ENCODE measurements at regions not wholly inside any gene's neighbourhood (a gene's known extent, or its start where the extent isn't known, plus 50 kb on each side); places are given as distances from the start of the nearest gene placed in this dataset.

- no peaks in the 10 kb centered on the region for H3K4me1 ChIP-seq (ENCODE audit: insufficient read depth, low read length, poor library complexity, severe bottlenecking)
- no peaks in the 10 kb centered on the region for H3K36me3 ChIP-seq (ENCODE audit: insufficient read depth, low read length, poor library complexity, severe bottlenecking)
- H3K4me3 ChIP-seq (ENCODE audit: low read depth, low read length, poor library complexity, severe bottlenecking), result no peak overlapping the region
- ChIA-PET CTCF (no interaction called here), POLR2A (ENCODE audit: low non-redundant PET) (no interaction called here)
- DNase-seq (ENCODE audit: low spot score), result no peak
- intact Hi-C loops (cut with micrococcal nuclease; ENCODE audit: unreplicated experiment), result no loop called here
- BruUV-seq (replicated peaks), result no TSS peak
- TF ChIP-seq CTCF (conservative IDR thresholded peaks at IDR 0.05; ENCODE audit: low read depth, low read length) (no peak), EZH2 (IDR thresholded peaks at IDR 0.05; ENCODE audit: borderline replicate concordance, low read depth, low read length, poor library complexity, severe bottlenecking) (no peak)
- peaks cover 4% of the 10 kb centered on the region for H3K9me3 ChIP-seq (ENCODE audit: low read depth, low read length, poor library complexity, severe bottlenecking)
- H3K27me3 ChIP-seq (replicated peaks; ENCODE audit: insufficient read depth, low read depth, low read length, poor library complexity), result no peaks in the 10 kb centered on the region
- no peak overlapping the region for H3K27ac ChIP-seq (ENCODE audit: low read depth, low read length, poor library complexity, severe bottlenecking)
Observed at GRCh38 chr2:217068677-217069250, 208.9 kb upstream of the TNP1 start.

GRCh38 chr2:217067787-217068186, 207.9 kb upstream of the TNP1 start:
- CTCF ChIA-PET, result no interaction called here
- no TSS peak for BruUV-seq (replicated peaks)

GRCh38 chr2:217066510-217067270, 206.8 kb upstream of the TNP1 start:
- H3K36me3 ChIP-seq (ENCODE audit: insufficient read depth, low read length, poor library complexity, severe bottlenecking), result no peaks in the 10 kb centered on the region
- H3K27me3 ChIP-seq (replicated peaks; ENCODE audit: insufficient read depth, low read depth, low read length, poor library complexity), result no peaks in the 10 kb centered on the region
- DNase-seq (ENCODE audit: low spot score), result no peak
- no TSS peak for BruUV-seq (replicated peaks)
- intact Hi-C loops (cut with micrococcal nuclease; ENCODE audit: unreplicated experiment), result no loop called here
- POLR2A ChIA-PET (ENCODE audit: low non-redundant PET), result interaction anchor here (0.5 kb wide), 1 partner anchor 65 kb away, joined by 7 read pairs; no protein-coding TSS in a partner anchor
- no peaks in the 10 kb centered on the region for H3K4me1 ChIP-seq (ENCODE audit: insufficient read depth, low read length, poor library complexity, severe bottlenecking)
- TF ChIP-seq CTCF (conservative IDR thresholded peaks at IDR 0.05; ENCODE audit: low read depth, low read length) (no peak), EZH2 (IDR thresholded peaks at IDR 0.05; ENCODE audit: borderline replicate concordance, low read depth, low read length, poor library complexity, severe bottlenecking) (no peak)
- peaks cover 4% of the 10 kb centered on the region for H3K9me3 ChIP-seq (ENCODE audit: low read depth, low read length, poor library complexity, severe bottlenecking)
- CTCF ChIA-PET, result no interaction called here
- H3K4me3 ChIP-seq (ENCODE audit: low read depth, low read length, poor library complexity, severe bottlenecking), result no peak overlapping the region
- no peak overlapping the region for H3K27ac ChIP-seq (ENCODE audit: low read depth, low read length, poor library complexity, severe bottlenecking)

More at GRCh38 chr2:217067787-217068186, 207.9 kb upstream of the TNP1 start:
- Histone ChIP-seq H3K9me3 (ENCODE audit: low read depth, low read length, poor library complexity, severe bottlenecking) (peaks cover 4% of the 10 kb centered on the region), H3K27ac (ENCODE audit: low read depth, low read length, poor library complexity, severe bottlenecking) (no peak overlapping the region), H3K4me3 (ENCODE audit: low read depth, low read length, poor library complexity, severe bottlenecking) (no peak overlapping the region), H3K36me3 (ENCODE audit: insufficient read depth, low read length, poor library complexity, severe bottlenecking) (no peaks in the 10 kb centered on the region), H3K4me1 (ENCODE audit: insufficient read depth, low read length, poor library complexity, severe bottlenecking) (no peaks in the 10 kb centered on the region), H3K27me3 (replicated peaks; ENCODE audit: insufficient read depth, low read depth, low read length, poor library complexity) (no peaks in the 10 kb centered on the region)
- POLR2A ChIA-PET (ENCODE audit: low non-redundant PET), result no interaction called here
- no peak for DNase-seq (ENCODE audit: low spot score)
- intact Hi-C loops (cut with micrococcal nuclease; ENCODE audit: unreplicated experiment), result no loop called here
- no peak for TF ChIP-seq CTCF (conservative IDR thresholded peaks at IDR 0.05; ENCODE audit: low read depth, low read length)
- no peak for TF ChIP-seq EZH2 (IDR thresholded peaks at IDR 0.05; ENCODE audit: borderline replicate concordance, low read depth, low read length, poor library complexity, severe bottlenecking)
